ENCODE measurements at regions not wholly inside any gene's neighbourhood (a gene's known extent, or its start where the extent isn't known, plus 50 kb on each side); places are given as distances from the start of the nearest gene placed in this dataset.

- H3K79me2 ChIP-seq (replicated peaks; ENCODE audit: insufficient read depth) = no peaks in the 10 kb centered on the region
- Mint-ChIP-seq H3K4me3 (no peak overlapping the region), H3K9me3 (no peaks in the 10 kb centered on the region), H3K27me3 (ENCODE audit: insufficient read depth, low read depth, poor library complexity) (peaks cover 12% of the 10 kb centered on the region), H3K27ac (no peak overlapping the region), H3K4me1 (peaks cover 23% of the 10 kb centered on the region), H3K36me3 (ENCODE audit: low read depth) (no peaks in the 10 kb centered on the region)
- no peak for DNase-seq (ENCODE audit: low spot score)
- TF ChIP-seq STAT1 (IDR thresholded peaks at IDR 0.05; ENCODE audit: unreplicated experiment) (no peak), NANOG (IDR thresholded peaks at IDR 0.05; ENCODE audit: borderline replicate concordance) (no peak), ZNF331 (CRISPR knock-in tag; IDR thresholded peaks at IDR 0.05; ENCODE audit: low read depth) (no peak), CTCF (conservative IDR thresholded peaks at IDR 0.05; ENCODE audit: low read depth in 2 of 2) (no peak), EZH2phosphoT487 (IDR thresholded peaks at IDR 0.05; ENCODE audit: unreplicated experiment) (no peak), JUNB (IDR thresholded peaks at IDR 0.05; ENCODE audit: unreplicated experiment) (no peak), ZNF114 (CRISPR knock-in tag; IDR thresholded peaks at IDR 0.05) (no peak), ZNF462 (CRISPR knock-in tag; IDR thresholded peaks at IDR 0.05) (no peak), POLR2AphosphoS5 (IDR thresholded peaks at IDR 0.05; ENCODE audit: low read depth) (no peak), CREB1 (CRISPR knock-in tag; IDR thresholded peaks at IDR 0.05; ENCODE audit: low read depth) (no peak), EZH2 (IDR thresholded peaks at IDR 0.05; ENCODE audit: low read depth, unreplicated experiment) (no peak)
- TF ChIP-seq, protein P1, sequence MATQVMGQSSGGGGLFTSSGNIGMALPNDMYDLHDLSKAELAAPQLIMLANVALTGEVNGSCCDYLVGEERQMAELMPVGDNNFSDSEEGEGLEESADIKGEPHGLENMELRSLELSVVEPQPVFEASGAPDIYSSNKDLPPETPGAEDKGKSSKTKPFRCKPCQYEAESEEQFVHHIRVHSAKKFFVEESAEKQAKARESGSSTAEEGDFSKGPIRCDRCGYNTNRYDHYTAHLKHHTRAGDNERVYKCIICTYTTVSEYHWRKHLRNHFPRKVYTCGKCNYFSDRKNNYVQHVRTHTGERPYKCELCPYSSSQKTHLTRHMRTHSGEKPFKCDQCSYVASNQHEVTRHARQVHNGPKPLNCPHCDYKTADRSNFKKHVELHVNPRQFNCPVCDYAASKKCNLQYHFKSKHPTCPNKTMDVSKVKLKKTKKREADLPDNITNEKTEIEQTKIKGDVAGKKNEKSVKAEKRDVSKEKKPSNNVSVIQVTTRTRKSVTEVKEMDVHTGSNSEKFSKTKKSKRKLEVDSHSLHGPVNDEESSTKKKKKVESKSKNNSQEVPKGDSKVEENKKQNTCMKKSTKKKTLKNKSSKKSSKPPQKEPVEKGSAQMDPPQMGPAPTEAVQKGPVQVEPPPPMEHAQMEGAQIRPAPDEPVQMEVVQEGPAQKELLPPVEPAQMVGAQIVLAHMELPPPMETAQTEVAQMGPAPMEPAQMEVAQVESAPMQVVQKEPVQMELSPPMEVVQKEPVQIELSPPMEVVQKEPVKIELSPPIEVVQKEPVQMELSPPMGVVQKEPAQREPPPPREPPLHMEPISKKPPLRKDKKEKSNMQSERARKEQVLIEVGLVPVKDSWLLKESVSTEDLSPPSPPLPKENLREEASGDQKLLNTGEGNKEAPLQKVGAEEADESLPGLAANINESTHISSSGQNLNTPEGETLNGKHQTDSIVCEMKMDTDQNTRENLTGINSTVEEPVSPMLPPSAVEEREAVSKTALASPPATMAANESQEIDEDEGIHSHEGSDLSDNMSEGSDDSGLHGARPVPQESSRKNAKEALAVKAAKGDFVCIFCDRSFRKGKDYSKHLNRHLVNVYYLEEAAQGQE (IDR thresholded peaks at IDR 0.05; ENCODE audit: unreplicated experiment) = no peak
- TF ChIP-seq, protein P2, sequence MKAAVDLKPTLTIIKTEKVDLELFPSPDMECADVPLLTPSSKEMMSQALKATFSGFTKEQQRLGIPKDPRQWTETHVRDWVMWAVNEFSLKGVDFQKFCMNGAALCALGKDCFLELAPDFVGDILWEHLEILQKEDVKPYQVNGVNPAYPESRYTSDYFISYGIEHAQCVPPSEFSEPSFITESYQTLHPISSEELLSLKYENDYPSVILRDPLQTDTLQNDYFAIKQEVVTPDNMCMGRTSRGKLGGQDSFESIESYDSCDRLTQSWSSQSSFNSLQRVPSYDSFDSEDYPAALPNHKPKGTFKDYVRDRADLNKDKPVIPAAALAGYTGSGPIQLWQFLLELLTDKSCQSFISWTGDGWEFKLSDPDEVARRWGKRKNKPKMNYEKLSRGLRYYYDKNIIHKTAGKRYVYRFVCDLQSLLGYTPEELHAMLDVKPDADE (IDR thresholded peaks at IDR 0.05) = no peak
- H3F3A ChIP-seq (replicated peaks; ENCODE audit: low read depth) = no peaks in the 10 kb centered on the region
- H3K4me2 ChIP-seq = no peak overlapping the region
- no peaks in the 10 kb centered on the region for H3K4me1 ChIP-seq (ENCODE audit: insufficient read depth)
- H3K27me3 ChIP-seq (ENCODE audit: insufficient read depth) = no peaks in the 10 kb centered on the region
- no peaks in the 10 kb centered on the region for H3K36me3 ChIP-seq (ENCODE audit: insufficient read depth)
- H3K4me3 ChIP-seq = no peak overlapping the region
- no peaks in the 10 kb centered on the region for H3K9me2 ChIP-seq (ENCODE audit: insufficient read depth)
- no peak for ATAC-seq
- no peak overlapping the region for H2AFZ ChIP-seq
- no peak overlapping the region for H3K27ac ChIP-seq (ENCODE audit: low read depth)
- no peaks in the 10 kb centered on the region for H4K20me1 ChIP-seq (replicated peaks; ENCODE audit: insufficient read depth)
Measured at GRCh38 chr13:21761770-21762169, 90.9 kb downstream of the FGF9 start.

All from GM23338 (cell line).